GM21825 (cell line): ENCODE measurements at regions not wholly inside any gene's neighbourhood (a gene's known extent, or its start where the extent isn't known, plus 50 kb on each side); places are given as distances from the start of the nearest gene placed in this dataset.
A peak's percentile ranks its signal among the peaks of the same experiment; 100 is the strongest.
"Not testable (repeated sequence)": the region's sequence is repeated elsewhere in the genome, so short reads cannot be mapped to it uniquely, and the experiment has no call there.

ENCODE experiments used
- ATAC-seq: cut with Tn5 transposase; IDR thresholded peaks from one replicate; pipeline ENCODE4 v1.9.1; 2021; ENCODE audit warnings: mild to moderate bottlenecking, moderate library complexity; ENCODE audit not compliant: unreplicated experiment

- ATAC-seq: no peak
Measured at GRCh38 chrX:121407627-121408026, 360.2 kb downstream of the GLUD2 start.

GRCh38 chrX:121431514-121431913 is 384.1 kb downstream of the GLUD2 start:
- ATAC-seq: not testable (repeated sequence)

- no peak for ATAC-seq
Measured at GRCh38 chrX:121433289-121433688, 385.9 kb downstream of the GLUD2 start.

GRCh38 chrX:121437666-121438065 is 390.3 kb downstream of the GLUD2 start:
- not testable (repeated sequence) for ATAC-seq

GRCh38 chrX:121455890-121456289 is 408.5 kb downstream of the GLUD2 start:
- ATAC-seq: no peak

- ATAC-seq: peak; percentile 90
Measured at GRCh38 chrX:121456315-121456714, 408.9 kb downstream of the GLUD2 start.

GRCh38 chrX:121457096-121457495 is 409.7 kb downstream of the GLUD2 start:
- ATAC-seq: no peak

GRCh38 chrX:121479406-121479805 is 432.0 kb downstream of the GLUD2 start:
- ATAC-seq: no peak

GRCh38 chrX:121496966-121497365 is 449.6 kb downstream of the GLUD2 start:
- ATAC-seq: no peak

- no peak for ATAC-seq
Measured at GRCh38 chrX:121504153-121504552, 456.7 kb downstream of the GLUD2 start.

- no peak for ATAC-seq
Measured at GRCh38 chrX:121546317-121546716, 498.9 kb downstream of the GLUD2 start.

GRCh38 chrX:121558886-121559285 is 511.5 kb downstream of the GLUD2 start:
- no peak for ATAC-seq

GRCh38 chrX:121562616-121563015 is 515.2 kb downstream of the GLUD2 start:
- no peak for ATAC-seq

GRCh38 chrX:121569609-121570008 is 522.2 kb downstream of the GLUD2 start:
- ATAC-seq: peak; percentile 69

GRCh38 chrX:121570072-121570841 is 522.8 kb downstream of the GLUD2 start:
- ATAC-seq: no peak

GRCh38 chrX:121571333-121571732 is 523.9 kb downstream of the GLUD2 start:
- ATAC-seq: no peak

- ATAC-seq: not testable (repeated sequence)
Measured at GRCh38 chrX:121574384-121574783, 527.0 kb downstream of the GLUD2 start.

- no peak for ATAC-seq
Measured at GRCh38 chrX:121579016-121579760, 531.8 kb downstream of the GLUD2 start.

- ATAC-seq: no peak
Measured at GRCh38 chrX:121581885-121582284, 534.5 kb downstream of the GLUD2 start.

- ATAC-seq: no peak
Measured at GRCh38 chrX:121585626-121586025, 538.2 kb downstream of the GLUD2 start.

- no peak for ATAC-seq
Measured at GRCh38 chrX:121592884-121593283, 545.5 kb downstream of the GLUD2 start.

GRCh38 chrX:121598356-121598755 is 550.9 kb downstream of the GLUD2 start:
- no peak for ATAC-seq
